AG04450 (cell line): ENCODE measurements at regions not wholly inside any gene's neighbourhood (a gene's known extent, or its start where the extent isn't known, plus 50 kb on each side); places are given as distances from the start of the nearest gene placed in this dataset.

Experiments used
- CTCF ChIA-PET: fragments of 300-600, 350-600 bp; formaldehyde crosslinking; extraction: SDS; loops from one replicate; lab custom pipeline; 2022; ENCODE audit warnings: antibody characterized with exemption, inconsistent platforms; lab: Charles Lee
- POLR2A ChIA-PET: fragments of 350-600 bp; formaldehyde crosslinking; extraction: SDS; loops from one replicate; lab custom pipeline; 2021; ENCODE audit warnings: antibody characterized with exemption, inconsistent platforms; lab: Yijun Ruan, JAX
- DNase-seq: peaks from one replicate; pipeline ENCODE4 v3.0.0-alpha.2; 2011; ENCODE audit warnings: low read depth, low spot score
- H3K27ac ChIP-seq: one replicate; pipeline ENCODE4 v1.5.1; 2012; ENCODE audit warnings: low read depth, low read length, control low read depth
- H3K27me3 ChIP-seq: one replicate; pipeline ENCODE4 v1.6.0; 2012; ENCODE audit warnings: low read length; ENCODE audit not compliant: control insufficient read depth, insufficient read depth
- H3K4me3 ChIP-seq: 2 replicates; pipeline ENCODE4 v1.5.1; 2011; ENCODE audit warnings: mild to moderate bottlenecking, low read depth, low read length, control low read depth
- H3K9me3 ChIP-seq: 2 replicates; pipeline ENCODE4 v1.5.1; 2012; ENCODE audit warnings: low read length; ENCODE audit not compliant: control insufficient read depth, insufficient read depth
- TF ChIP-seq, protein P1 (sequence below): IDR thresholded peaks from 2 replicates; pipeline ENCODE4 v1.5.1; 2011; ENCODE audit warnings: low read depth, low read length, control low read depth, inconsistent platforms

GRCh38 chr13:73635166-73635787 lies 498.9 kb downstream of the KLF12 start:
- Histone ChIP-seq H3K9me3 (no peaks in the 10 kb centered on the region), H3K4me3 (no peak overlapping the region), H3K27ac (no peak overlapping the region), H3K27me3 (peaks cover 4% of the 10 kb centered on the region)
- ChIA-PET CTCF (interaction anchor here (0.7 kb wide), 1 partner anchor 180 kb away, joined by 4 read pairs; no protein-coding TSS in a partner anchor), POLR2A (no interaction called here)
- no peak for DNase-seq
- TF ChIP-seq, protein P1, sequence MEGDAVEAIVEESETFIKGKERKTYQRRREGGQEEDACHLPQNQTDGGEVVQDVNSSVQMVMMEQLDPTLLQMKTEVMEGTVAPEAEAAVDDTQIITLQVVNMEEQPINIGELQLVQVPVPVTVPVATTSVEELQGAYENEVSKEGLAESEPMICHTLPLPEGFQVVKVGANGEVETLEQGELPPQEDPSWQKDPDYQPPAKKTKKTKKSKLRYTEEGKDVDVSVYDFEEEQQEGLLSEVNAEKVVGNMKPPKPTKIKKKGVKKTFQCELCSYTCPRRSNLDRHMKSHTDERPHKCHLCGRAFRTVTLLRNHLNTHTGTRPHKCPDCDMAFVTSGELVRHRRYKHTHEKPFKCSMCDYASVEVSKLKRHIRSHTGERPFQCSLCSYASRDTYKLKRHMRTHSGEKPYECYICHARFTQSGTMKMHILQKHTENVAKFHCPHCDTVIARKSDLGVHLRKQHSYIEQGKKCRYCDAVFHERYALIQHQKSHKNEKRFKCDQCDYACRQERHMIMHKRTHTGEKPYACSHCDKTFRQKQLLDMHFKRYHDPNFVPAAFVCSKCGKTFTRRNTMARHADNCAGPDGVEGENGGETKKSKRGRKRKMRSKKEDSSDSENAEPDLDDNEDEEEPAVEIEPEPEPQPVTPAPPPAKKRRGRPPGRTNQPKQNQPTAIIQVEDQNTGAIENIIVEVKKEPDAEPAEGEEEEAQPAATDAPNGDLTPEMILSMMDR = no peak

GRCh38 chr13:73633817-73634460 lies 500.3 kb downstream of the KLF12 start:
- H3K27me3 ChIP-seq = peaks cover 4% of the 10 kb centered on the region
- H3K4me3 ChIP-seq = no peak overlapping the region
- ChIA-PET POLR2A (no interaction called here), CTCF (no interaction called here)
- no peak overlapping the region for H3K27ac ChIP-seq
- DNase-seq = no peak
- TF ChIP-seq, protein P1 = no peak
- H3K9me3 ChIP-seq = no peaks in the 10 kb centered on the region

DNA sequence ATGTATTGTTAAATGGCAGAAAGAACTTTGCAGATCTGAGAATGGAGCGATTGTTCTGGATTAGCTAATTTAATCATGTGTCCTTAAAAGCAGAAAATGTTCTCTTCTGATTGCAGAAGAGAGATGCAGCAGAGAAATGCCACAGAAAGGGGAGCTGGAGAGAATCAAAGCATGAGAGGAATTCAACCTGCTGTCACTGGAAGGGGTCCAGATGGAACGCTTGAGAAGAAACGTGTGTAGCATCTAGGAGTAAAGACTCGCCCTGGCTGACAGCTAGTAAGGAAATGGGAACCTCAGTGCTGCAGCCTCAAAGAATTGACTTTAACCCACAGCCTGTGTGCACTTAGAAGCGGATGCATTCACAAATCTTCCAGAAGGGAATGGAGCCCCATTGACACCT lies 502.8 kb downstream of the KLF12 start:
- DNase-seq = no peak
- no peak overlapping the region for H3K4me3 ChIP-seq
- CTCF ChIA-PET = no interaction called here
- H3K9me3 ChIP-seq = no peaks in the 10 kb centered on the region
- POLR2A ChIA-PET = no interaction called here
- TF ChIP-seq, protein P1 = no peak
- peaks cover 4% of the 10 kb centered on the region for H3K27me3 ChIP-seq
- H3K27ac ChIP-seq = no peak overlapping the region

GRCh38 chr13:73625562-73626339 lies 508.5 kb downstream of the KLF12 start:
- DNase-seq = no peak
- TF ChIP-seq, protein P1 = no peak
- Histone ChIP-seq H3K27ac (no peak overlapping the region), H3K9me3 (no peaks in the 10 kb centered on the region), H3K4me3 (no peak overlapping the region), H3K27me3 (no peaks in the 10 kb centered on the region)
- ChIA-PET CTCF (no interaction called here), POLR2A (interaction anchor here (0.5 kb wide), 1 partner anchor 12 kb away, joined by 6 read pairs; no protein-coding TSS in a partner anchor)

DNA sequence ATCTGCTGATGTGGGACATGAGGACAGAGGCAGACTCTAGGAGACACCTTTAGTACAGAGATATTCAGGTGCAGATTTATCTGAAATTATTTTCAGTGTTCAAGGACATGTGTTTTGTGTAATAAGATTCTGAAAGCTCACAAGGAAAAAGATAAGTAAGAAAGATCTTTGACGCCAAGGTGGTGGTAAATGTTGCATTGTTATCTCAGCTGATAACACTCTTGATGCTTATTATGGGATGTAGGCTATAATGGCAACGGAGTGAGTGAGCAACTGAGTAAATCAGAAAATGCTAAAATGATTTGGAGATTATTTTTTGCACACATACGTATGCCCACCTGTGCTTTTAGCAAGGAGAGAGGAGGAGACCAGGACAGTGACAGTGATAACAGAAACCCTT lies 510.9 kb downstream of the KLF12 start:
- ChIA-PET CTCF (no interaction called here), POLR2A (no interaction called here)
- TF ChIP-seq, protein P1 = no peak
- H3K27ac ChIP-seq = no peak overlapping the region
- no peak overlapping the region for H3K4me3 ChIP-seq
- no peak for DNase-seq
- H3K9me3 ChIP-seq = no peaks in the 10 kb centered on the region
- no peaks in the 10 kb centered on the region for H3K27me3 ChIP-seq
